ENCODE measurements at regions not wholly inside any gene's neighbourhood (a gene's known extent, or its start where the extent isn't known, plus 50 kb on each side); places are given as distances from the start of the nearest gene placed in this dataset.

DNA sequence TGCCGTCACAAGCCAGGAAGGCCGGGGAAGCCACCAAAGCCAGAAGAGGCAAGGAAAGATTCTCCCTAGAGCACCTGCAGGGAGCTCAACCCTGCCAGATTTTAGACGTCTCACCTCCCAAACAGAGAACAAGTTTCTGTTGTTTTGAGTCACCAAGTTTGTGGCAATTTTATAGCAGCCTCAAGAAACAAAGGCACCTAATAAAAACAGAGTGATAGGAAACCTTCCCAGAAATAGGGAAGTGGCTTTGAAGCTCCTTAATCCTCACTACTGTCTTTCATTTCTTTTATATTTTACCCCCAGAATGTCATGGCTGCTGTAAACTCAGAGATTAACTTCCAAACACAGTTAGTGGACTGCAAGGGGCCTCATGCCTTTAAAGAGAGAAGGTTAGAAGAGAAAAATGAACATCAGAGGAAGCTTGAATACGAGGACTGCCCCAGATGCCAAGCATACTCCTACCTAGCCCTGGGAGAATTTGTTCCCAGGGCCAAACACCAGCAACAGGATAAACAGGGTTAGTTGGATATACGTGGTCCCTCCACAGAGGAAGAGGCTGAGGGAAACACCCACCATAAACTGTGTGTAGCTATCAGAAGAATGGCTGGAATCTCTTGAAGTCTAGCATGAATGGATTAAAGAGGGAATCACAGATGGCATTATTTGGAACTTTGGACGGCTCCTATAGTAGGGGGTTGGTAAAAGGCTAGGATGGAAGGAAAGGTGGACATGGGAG is 148.3 kb downstream of the KCNA5 start:
- 72 to 76% methylated on average over 6 of the region's 6 CpGs for WGBS, 2 donors
- intact Hi-C loops (cut with DNase I; ENCODE audit: low total_unique reads): no loop called here
- H3K4me3 ChIP-seq (ENCODE audit: low read depth, poor library complexity, severe bottlenecking): no peak overlapping the region
- no peak for TF ChIP-seq POLR2A (IDR thresholded peaks at IDR 0.05)
- TF ChIP-seq, protein P1, sequence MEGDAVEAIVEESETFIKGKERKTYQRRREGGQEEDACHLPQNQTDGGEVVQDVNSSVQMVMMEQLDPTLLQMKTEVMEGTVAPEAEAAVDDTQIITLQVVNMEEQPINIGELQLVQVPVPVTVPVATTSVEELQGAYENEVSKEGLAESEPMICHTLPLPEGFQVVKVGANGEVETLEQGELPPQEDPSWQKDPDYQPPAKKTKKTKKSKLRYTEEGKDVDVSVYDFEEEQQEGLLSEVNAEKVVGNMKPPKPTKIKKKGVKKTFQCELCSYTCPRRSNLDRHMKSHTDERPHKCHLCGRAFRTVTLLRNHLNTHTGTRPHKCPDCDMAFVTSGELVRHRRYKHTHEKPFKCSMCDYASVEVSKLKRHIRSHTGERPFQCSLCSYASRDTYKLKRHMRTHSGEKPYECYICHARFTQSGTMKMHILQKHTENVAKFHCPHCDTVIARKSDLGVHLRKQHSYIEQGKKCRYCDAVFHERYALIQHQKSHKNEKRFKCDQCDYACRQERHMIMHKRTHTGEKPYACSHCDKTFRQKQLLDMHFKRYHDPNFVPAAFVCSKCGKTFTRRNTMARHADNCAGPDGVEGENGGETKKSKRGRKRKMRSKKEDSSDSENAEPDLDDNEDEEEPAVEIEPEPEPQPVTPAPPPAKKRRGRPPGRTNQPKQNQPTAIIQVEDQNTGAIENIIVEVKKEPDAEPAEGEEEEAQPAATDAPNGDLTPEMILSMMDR (IDR thresholded peaks at IDR 0.05): no peak
- DNase-seq (ENCODE audit: low spot score in 2 of 2): no peak

DNA sequence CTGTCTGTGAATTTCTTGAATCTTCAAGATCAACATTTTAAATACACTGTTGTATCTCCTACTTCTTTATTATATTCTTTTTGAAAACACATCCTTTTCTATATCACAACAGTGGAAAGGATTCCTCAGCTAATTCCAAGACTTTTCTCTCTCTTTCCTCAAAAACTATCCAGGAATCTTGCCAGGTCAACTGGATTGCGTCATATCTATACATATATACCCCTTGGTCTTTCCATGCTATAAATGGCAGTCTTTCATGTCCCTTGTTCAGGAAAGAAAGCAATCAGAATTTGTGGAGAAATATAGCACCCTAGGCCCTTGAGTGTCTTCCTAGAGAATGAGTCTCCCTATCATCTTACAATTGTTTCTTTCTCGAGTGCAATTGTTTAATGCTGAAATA is 149.0 kb downstream of the KCNA5 start:
- no peak overlapping the region for H3K4me3 ChIP-seq (ENCODE audit: low read depth, poor library complexity, severe bottlenecking)
- intact Hi-C loops (cut with DNase I; ENCODE audit: low total_unique reads): no loop called here
- 64 to 88% methylated on average over 2 of the region's 2 CpGs for WGBS, 2 donors
- TF ChIP-seq, protein P1 (IDR thresholded peaks at IDR 0.05): no peak
- TF ChIP-seq POLR2A (IDR thresholded peaks at IDR 0.05): no peak
- no peak for DNase-seq (ENCODE audit: low spot score in 2 of 2)

DNA sequence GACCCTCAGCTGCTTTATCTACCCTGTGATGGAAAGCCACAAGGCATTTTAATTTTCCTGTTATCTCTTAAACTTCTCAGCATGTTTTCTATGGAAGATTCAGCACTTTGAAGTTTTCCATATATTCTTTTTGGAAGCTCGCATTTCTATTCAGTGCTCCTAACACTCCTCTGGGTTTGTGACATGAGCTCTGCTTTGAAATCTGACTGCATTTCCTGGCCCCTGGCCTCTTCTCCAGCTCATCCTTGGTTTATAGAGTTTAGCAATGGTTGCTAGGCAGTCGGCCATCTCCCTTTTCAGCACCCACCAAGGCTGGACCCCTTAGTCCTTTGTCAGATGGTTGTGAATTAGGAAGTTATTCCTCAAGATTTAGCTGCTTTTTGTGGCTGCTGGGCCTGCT is 150.6 kb downstream of the KCNA5 start:
- intact Hi-C loops (cut with DNase I; ENCODE audit: low total_unique reads): no loop called here
- no peak overlapping the region for H3K4me3 ChIP-seq (ENCODE audit: low read depth, poor library complexity, severe bottlenecking)
- WGBS, 2 donors: 65 to 80% methylated on average over 2 of the region's 2 CpGs
- DNase-seq (ENCODE audit: low spot score in 2 of 2): no peak
- TF ChIP-seq, protein P1 (IDR thresholded peaks at IDR 0.05): no peak
- no peak for TF ChIP-seq POLR2A (IDR thresholded peaks at IDR 0.05)

DNA sequence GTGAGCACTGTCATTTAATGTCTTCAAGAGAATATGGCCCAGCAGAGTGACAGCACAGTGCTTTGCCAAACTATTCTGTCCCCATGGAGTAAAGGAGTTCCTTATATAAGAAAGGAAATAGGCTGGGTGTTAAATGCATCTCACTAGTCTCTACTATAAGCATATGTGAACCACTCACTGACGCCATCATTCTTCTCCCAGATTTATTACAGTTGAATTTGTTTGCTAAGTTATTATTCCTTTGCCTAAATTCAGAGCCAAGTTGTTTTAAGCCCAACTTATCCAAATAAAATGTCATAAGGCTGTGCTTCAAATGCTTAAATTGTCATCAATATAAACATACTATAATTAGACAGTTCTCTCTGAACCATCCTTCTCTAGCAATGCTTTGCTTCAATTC is 151.6 kb downstream of the KCNA5 start:
- intact Hi-C loops (cut with DNase I; ENCODE audit: low total_unique reads): no loop called here
- WGBS, 2 donors: 83 to 85% methylated on average over 1 of the region's 1 CpG
- no peak overlapping the region for H3K4me3 ChIP-seq (ENCODE audit: low read depth, poor library complexity, severe bottlenecking)
- TF ChIP-seq, protein P1 (IDR thresholded peaks at IDR 0.05): no peak
- no peak for TF ChIP-seq POLR2A (IDR thresholded peaks at IDR 0.05)
- DNase-seq (ENCODE audit: low spot score in 2 of 2): no peak

DNA sequence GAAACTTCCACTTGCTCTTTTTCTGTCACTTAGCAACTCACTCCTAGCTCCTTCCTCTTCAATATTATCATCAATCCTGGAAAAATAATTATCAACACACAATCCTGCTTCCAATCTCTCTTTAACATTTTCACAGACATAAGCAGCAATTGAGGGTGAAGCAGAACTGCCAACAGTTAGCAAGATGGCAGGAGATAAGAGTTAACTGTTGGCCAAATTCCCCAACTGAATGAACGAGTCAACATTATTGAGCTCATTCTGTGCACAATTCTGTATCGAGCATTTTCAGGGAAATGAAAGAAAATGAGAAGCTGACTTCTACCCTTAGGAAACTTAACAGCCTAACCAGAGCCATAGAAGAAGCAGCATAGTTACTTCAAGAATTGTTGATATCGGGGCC is 152.0 kb downstream of the KCNA5 start:
- no peak for TF ChIP-seq POLR2A (IDR thresholded peaks at IDR 0.05)
- TF ChIP-seq, protein P1 (IDR thresholded peaks at IDR 0.05): no peak
- DNase-seq (ENCODE audit: low spot score in 2 of 2): no peak
- intact Hi-C loops (cut with DNase I; ENCODE audit: low total_unique reads): no loop called here
- no peak overlapping the region for H3K4me3 ChIP-seq (ENCODE audit: low read depth, poor library complexity, severe bottlenecking)
- WGBS, 2 donors: 66 to 74% methylated on average over 3 of the region's 3 CpGs

DNA sequence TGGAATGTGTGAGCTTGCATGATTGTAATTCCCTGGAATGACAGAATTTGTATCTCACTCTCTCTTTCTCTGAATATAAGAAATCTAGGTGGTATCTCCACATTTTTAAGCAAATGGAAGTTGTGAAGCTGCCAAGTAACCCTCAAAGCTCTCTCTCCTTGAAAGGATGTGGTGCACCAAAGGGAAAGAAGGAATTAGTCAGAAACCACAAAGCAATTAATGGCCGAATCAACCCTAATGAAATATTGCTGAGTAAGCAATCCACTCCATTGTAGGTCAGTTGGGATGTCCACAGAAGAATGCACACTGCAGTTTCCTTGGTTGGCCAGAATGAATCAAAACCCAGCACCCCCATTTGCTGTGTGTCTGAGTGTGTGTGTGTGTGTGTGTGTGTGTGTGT is 153.5 kb downstream of the KCNA5 start:
- no peak for DNase-seq (ENCODE audit: low spot score in 2 of 2)
- intact Hi-C loops (cut with DNase I; ENCODE audit: low total_unique reads): no loop called here
- H3K4me3 ChIP-seq (ENCODE audit: low read depth, poor library complexity, severe bottlenecking): no peak overlapping the region
- 13 to 19% methylated on average over 1 of the region's 1 CpG for WGBS, 2 donors
- TF ChIP-seq, protein P1 (IDR thresholded peaks at IDR 0.05): no peak
- no peak for TF ChIP-seq POLR2A (IDR thresholded peaks at IDR 0.05)

Measured in lower leg skin (tissue), 4 donors.